Ammon's horn (tissue), 1 donor: ENCODE measurements at regions not wholly inside any gene's neighbourhood (a gene's known extent, or its start where the extent isn't known, plus 50 kb on each side); places are given as distances from the start of the nearest gene placed in this dataset.

Source experiments
- DNase-seq: peaks from one replicate; pipeline ENCODE4 v3.0.0-alpha.2; 2016; ENCODE audit warnings: low spot score

- DNase-seq: no peak
Measured at GRCh38 chr10:7478727-7479457, 68.1 kb upstream of the SFMBT2 start.

- DNase-seq: no peak
Measured at GRCh38 chr10:7477538-7478334, 66.9 kb upstream of the SFMBT2 start.

- peak; percentile 67 for DNase-seq
Measured at GRCh38 chr10:7475939-7476338, 65.1 kb upstream of the SFMBT2 start.

- peak; percentile 84 for DNase-seq
Measured at GRCh38 chr10:7475046-7475911, 64.4 kb upstream of the SFMBT2 start.

GRCh38 chr10:7474388-7474787 lies 63.6 kb upstream of the SFMBT2 start:
- DNase-seq: no peak

GRCh38 chr10:7473474-7473873 lies 62.6 kb upstream of the SFMBT2 start:
- no peak for DNase-seq

GRCh38 chr10:7471720-7472367 lies 61.0 kb upstream of the SFMBT2 start:
- DNase-seq: peak; percentile 58

GRCh38 chr10:7470371-7470770 lies 59.5 kb upstream of the SFMBT2 start:
- DNase-seq: no peak

- DNase-seq: no peak
Measured at GRCh38 chr10:7467031-7467667, 56.3 kb upstream of the SFMBT2 start.

GRCh38 chr10:7464691-7465090 lies 53.9 kb upstream of the SFMBT2 start:
- DNase-seq: no peak
